ENCODE measurements at regions not wholly inside any gene's neighbourhood (a gene's known extent, or its start where the extent isn't known, plus 50 kb on each side); places are given as distances from the start of the nearest gene placed in this dataset.
"Not testable (repeated sequence)": the region's sequence is repeated elsewhere in the genome, so short reads cannot be mapped to it uniquely, and the experiment has no call there.

DNA sequence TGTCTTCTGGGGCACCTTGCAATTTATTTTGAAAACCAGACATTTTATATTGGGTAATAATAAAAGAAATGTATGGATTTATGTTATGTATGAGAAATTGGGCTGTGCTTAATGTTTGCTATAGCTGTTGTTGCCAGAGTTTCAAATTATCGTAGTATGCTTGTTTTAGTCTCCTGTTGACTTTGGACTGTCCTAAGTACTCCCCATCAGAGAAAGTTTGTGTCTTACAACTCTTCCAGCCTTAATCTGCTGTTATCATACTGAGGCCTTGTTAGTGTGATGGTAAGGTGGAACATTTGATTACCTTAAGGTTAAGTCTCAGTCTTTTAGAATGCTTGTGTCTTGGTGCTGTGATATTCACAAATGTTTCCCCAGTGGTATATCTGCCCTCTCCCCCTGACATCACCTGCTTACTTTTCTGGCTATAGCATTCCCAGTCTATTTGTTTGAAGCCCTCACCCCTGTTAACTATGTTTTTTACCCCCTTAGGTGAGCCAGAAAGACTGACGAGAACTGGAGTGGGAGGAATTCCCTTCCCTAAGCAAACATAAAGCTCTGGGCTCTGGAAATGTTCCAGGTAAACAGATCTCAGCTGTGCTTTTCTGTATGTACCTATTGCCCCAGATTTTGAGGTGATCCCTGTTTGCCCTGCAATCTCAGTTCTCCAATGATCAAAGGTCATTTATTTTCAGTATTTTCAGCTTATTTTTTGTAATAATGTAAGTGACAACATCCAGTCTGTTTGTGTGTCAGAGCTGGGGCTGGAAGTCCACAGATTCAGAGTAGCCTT lies 581.1 kb upstream of the CITED2 start:
- no peak for DNase-seq (ENCODE audit: low read depth in 1 of 2, low spot score in 1 of 2)

DNA sequence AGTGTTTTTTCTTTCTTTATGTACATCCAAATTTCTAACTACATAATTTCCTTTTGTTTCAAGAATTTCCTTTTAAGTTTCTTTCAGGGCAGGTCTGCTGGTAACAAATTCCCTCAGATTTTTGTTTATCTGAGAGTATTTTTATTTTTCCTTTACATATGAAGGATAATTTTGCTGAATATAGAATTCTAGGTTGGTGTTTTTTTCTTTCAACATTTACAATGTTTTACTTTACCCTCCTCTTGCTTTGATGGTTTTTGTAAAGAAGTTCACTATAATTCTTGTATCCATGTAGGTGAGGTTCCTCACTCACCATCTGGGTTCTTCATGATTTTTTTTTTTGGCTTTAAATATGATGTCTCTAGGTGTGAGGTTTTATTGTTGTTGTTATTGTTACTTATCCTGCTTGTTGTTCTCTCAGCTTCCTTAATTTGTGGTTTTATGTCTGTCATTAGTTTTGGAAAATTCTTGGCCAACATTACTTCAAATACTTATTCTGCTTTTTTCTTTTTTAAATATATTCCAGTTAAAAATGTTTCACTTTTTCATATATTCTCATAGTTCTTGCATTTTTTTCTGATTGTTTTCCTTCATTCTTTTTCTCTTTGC lies 580.1 kb upstream of the CITED2 start:
- no peak for DNase-seq (ENCODE audit: low read depth in 1 of 2, low spot score in 1 of 2)

DNA sequence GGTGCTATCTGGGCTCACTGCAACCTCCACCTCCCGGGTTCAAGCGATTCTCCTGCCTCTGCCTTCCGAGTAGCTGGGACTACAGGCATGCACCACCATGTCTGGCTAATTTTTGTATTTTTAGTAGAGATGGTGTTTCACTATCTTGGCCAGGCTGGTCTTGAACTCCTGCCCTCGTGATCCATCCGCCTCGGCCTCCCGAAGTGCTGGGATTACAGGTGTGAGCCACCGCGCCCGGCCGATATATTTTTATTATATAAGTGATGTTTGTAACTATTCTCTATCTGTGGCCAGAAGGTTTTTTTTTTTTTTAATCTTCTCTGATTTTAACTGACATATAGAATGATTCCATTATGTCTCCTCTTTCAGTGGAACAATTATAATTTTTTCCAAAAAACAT lies 579.3 kb upstream of the CITED2 start:
- DNase-seq (ENCODE audit: low read depth in 1 of 2, low spot score in 1 of 2) = not testable (repeated sequence)

DNA sequence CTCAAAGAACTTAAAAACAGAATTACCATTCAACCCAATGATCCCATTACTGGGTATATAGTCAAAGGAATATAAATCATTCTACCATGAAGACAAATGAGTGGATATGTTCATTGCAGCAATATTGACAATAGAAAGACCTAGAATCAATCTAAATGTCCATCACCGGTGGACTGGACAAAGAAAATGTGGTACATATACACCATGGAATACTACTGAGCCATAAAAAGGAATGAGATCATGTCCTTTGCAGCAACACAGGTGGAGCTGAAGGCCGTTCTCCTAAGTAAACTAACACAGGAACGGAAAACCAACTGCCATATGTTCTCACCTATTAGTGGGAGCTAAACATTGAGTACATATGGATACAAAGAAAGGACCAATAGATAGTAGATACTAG lies 576.7 kb upstream of the CITED2 start:
- DNase-seq (ENCODE audit: low read depth in 1 of 2, low spot score in 1 of 2) = no peak

DNA sequence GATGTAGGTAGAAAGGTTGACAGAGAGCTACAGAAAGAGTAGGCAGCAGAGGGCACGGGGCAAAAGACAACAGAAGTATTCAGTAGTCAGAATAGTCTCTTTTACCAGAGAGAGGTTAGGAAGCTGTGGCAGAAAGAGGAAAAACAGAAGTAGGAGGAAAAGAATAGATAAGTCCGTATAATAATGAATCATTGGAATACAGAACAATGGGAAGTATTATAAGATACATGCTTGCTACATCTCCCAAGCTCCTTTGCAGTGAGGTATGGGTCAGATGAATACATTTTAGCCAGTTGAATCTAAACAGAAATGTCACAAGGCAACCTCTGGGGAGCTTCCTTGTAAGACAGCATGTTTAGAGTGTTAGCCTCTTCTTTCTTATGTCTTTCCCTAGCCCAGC lies 570.5 kb upstream of the CITED2 start:
- no peak for DNase-seq (ENCODE audit: low read depth in 1 of 2, low spot score in 1 of 2)

DNA sequence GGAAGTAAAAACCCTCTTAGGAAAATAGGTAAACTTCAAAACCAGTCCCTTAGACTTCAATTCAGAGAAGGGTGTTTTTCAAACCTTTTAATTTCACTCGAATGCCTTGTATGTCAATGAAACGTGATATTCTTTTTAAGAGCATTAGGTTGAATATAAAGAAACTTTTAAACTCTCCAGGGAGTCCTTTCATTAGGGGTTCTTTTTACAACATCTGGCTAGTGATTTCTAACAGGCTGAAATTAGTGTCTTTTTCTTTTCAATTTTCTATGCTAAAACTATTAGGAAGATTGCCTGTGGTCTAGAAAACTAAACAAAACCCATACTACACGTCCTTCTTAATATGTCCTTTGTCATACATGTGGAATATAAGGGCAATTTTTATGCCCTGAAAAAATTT lies 569.7 kb upstream of the CITED2 start:
- DNase-seq (ENCODE audit: low read depth in 1 of 2, low spot score in 1 of 2) = no peak

DNA sequence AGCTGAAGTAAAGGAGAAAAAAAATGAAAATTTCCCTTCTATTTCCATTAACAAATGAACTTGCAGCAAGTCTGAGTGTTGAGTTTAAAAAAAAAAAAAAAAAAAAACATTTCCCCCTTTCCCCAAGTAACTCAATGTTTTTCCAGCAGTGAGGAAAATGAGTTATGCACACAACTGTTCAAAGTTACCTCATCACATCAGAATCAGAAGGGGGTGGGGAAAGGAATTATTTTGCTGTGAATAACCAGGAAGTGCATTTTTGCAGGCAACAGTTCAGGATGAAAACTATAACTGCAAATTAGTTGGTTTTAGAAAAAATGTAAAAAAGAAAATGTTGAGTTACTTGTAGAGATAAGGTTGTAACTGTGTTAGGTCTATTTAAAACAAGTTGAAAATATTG lies 568.9 kb upstream of the CITED2 start:
- DNase-seq (ENCODE audit: low read depth in 1 of 2, low spot score in 1 of 2) = no peak

DNA sequence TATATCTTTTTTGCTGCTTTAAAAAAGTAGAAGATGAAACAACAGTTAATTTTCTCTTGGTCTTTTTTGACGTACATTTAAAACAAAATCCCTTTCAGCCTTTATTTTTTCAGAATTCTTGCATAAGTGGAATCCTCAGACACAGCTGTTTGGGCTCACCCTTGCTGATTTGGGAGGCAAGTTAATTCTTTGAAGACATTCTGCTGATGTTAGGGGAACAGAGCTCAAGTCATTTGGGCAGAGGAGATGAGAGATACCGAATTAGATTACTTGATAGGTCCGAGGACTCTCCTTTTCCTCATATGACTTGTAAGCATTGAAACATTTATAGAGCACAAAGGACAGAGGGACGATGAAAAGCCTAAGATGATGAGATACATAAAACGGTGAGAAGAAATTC lies 567.9 kb upstream of the CITED2 start:
- DNase-seq (ENCODE audit: low read depth in 1 of 2, low spot score in 1 of 2) = no peak

DNA sequence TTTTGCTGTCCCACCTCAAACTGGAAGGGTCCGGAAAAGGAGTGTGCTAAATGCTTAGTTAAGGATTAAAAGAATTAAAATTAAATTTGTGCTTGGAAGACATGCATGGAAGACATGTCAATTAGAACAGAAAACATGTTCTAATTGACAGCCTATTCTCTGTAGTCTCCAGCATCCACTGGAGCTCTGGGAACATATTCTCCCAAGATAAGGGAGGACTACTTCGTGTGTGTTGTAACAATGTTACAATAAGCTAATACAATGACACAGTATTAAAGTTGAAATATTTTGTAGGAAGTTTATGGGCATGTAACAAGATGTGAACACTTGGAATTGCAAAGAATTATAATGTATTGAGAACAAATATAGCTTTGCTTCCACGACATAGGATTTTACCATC lies 567.4 kb upstream of the CITED2 start:
- no peak for DNase-seq (ENCODE audit: low read depth in 1 of 2, low spot score in 1 of 2)

DNA sequence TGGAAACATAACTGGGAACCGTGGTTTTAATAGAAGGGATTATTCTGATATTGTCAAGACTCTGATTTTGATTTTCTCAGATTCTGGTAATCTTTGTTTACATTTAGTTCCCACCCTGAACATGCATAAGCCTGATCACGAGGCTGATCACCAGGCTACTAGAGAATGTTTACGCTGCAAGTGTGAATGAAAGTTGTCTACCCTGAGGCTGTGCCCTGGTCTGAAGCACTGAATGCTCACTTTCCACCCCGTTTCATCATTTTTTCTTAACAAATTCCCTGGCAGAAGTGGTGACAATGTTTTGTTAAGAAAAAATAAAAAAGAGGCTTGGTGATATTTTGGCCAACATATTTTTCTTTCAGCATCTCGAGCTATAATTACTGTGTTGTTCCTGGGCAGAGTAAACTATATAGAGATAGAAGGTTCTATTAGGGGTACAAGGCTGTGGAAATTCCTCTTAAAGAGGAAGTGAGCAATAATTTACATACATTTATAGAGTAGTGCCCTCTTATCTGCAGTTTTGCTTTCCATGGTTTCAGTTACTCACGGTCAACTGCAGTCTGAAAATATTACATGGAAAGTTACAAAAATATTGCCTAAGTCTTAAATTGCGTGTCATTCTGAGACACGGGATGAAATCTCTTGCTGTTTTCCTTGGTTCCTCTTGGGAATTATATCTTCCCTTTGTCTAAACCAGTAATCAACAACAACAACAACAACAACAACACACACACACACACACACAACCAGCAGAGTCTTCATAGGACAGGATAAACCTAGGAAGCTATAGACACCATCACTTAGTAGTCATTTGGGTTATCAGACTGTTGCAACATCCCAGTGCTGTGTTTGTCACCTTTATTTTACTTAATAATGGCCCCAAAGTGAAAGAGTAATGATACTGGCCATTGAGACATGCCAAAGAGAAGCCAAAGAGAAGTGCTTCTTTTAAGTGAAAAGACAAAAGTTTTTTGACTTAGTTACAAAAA lies 566.6 kb upstream of the CITED2 start:
- DNase-seq (ENCODE audit: low read depth in 1 of 2, low spot score in 1 of 2) = no peak

DNA sequence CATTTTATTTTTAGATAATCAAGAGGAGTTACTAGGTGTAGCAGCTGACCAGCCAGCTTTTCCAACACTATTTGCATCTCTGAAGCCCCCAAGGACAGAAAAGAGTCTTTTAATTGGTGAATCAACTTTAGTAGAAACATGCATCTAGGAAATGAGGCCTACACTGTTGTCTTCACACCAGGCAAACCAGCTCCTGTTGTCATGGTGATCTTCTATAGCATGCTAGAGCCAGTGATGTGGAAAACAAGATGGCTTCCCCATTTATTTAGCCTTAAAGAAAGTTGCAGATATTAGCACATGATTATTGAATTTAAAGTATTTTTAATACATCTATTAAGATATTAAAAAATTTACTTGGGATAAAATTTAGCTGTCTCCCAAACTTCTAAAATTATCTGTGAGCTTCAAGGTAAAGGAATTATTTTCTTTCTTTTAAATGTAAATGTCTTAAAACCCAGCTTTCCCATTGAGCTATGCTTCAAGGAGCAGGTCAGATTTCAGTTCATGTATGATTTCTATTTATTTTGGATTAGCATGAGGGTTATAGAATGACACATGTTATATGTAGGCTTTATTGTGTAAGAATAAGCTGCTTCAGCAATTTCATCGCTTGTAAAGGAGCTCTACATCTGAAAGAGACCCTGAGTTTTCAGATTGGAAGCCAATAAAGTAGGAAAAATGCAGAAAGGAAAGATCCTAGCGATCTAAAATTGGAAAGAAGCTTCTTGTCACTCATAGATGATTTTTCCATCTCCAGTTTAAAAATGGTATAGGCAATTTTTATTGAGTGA lies 564.9 kb upstream of the CITED2 start:
- DNase-seq (ENCODE audit: low read depth in 1 of 2, low spot score in 1 of 2) = no peak

DNA sequence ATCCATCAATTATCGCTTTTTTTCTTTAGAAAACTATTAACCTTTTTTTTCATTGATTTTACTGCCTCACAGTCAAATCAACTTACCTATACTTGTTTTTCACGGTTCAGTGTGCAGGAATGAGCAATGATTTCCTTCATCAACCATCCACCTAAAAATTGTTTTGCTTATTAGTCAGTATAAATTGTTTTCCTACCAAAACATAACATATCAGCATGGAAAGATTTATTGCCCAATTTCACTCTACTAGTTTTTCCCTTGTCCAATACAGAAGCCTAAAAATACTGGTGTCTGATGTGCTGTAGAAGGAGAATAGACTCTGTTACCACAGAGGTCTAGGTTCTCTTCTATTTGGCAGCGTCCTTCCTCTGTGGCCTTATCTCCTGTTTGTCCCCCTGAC lies 558.2 kb upstream of the CITED2 start:
- no peak for DNase-seq (ENCODE audit: low read depth in 1 of 2, low spot score in 1 of 2)

DNA sequence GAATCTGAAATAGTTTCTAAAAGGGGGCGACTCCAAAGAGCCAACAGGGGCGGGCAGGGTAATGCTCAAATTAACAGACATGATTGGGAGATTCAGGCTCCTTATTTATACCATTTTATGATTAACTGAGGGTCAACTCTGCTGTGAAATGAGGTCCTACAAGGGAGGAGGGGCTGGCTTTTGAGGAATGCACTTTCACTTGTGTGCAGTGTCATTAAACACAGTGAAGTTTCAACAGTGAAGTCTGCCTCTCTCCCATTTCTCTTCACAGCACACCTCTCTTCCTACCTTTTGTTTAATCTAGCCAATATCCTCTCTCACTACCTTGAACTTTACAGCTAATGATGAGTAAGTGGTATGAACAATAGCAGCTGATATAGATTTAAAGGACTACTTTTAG lies 557.3 kb upstream of the CITED2 start:
- no peak for DNase-seq (ENCODE audit: low read depth in 1 of 2, low spot score in 1 of 2)

DNA sequence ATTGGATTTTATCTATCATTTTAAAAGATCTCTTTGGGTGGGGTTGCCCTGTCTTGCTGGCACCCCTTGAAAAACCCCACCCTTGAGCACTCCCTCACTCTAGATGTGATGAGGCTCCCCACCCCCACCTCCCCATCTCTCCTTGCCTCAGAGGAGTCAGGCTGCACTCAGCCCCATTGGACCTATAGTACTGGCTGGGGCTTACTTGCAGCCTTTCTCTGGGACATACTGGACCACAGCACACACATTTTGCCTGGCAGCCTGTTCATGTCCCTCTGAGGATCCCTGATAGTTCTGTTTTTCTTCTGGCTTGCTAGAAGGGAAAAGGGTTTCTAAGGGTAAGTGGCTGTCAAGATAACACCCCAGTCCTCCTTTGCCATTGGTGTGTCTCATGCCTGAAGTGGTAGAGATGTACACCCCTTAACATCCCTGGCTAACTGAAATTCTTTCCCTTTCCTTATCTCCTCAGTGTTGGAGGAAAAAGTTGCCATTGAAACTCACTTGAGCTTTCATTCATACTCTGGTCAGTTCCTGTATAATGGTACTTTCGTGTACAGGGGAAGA lies 553.4 kb upstream of the CITED2 start:
- DNase-seq (ENCODE audit: low read depth in 1 of 2, low spot score in 1 of 2) = no peak

DNA sequence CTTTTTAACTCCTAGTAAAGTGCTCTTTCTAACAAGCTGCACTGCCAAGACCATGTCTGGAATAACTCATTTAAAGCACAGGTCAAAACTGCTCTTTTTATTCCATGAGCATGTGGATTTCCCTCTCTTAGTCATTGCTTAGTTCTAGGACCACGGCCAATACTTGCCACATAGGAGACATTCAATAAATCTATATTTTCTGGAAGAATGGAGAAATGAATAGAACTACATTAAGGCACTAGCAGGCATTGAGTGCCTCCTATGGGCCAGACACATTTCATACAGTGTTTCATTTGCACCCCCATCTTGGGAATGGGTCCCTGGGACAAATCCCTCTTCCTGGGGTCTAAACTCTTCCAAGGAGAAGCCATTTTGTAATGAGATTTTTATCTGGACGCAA lies 552.8 kb upstream of the CITED2 start:
- DNase-seq (ENCODE audit: low read depth in 1 of 2, low spot score in 1 of 2) = no peak

DNA sequence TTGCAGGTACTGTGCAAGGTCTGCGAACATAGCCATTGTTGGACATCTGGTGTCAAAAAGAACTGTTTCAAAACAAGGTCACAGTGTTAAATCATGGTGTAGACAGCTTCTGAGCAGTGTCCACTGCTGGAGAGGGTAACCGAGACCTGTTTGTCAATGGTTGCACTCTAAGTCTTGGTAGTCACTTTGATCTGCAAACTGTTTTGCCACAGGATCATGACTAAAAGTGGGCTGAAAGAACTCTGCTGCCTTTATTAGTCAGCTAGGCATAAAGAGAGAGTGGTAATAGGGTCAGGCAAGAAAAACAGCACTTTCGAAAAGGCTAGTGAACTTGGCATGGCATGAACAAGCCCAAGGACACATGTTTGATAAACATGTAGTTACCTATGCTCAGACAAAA lies 552.3 kb upstream of the CITED2 start:
- DNase-seq (ENCODE audit: low read depth in 1 of 2, low spot score in 1 of 2) = no peak

DNA sequence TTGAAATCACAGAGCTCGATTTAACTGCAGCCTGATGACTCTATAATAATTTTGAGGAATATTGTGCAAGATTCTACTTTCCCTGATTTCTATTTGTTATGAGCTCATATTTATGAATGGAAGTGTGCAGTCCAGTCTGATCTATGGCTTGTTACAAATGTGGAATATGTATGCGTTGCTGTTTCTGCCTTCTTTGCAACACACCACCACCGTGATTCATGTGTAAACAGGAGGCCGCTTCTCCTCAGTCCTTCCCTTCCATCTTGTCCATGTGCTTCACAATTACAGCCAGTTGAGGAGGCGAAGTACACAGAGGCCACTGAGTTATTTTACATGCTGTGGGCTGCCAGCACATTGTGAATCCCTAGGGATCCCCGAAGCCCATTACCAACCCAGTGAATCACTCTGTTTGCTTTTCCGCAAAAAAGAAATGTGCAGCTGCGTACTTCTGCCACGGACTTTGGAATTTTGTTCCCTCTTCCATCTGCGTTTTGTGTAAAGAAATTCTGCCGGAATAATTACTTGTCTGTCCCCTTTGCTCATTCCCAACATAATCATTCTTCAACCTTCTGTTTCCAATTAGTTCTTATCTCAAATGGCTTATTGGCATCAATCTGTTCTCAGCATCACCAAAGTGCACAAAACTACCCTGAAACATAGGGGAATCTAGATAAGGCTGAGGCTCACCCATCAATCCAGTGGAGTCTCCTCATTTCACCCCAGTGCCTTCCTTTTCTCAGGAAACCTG lies 551.6 kb upstream of the CITED2 start:
- no peak for DNase-seq (ENCODE audit: low read depth in 1 of 2, low spot score in 1 of 2)

DNA sequence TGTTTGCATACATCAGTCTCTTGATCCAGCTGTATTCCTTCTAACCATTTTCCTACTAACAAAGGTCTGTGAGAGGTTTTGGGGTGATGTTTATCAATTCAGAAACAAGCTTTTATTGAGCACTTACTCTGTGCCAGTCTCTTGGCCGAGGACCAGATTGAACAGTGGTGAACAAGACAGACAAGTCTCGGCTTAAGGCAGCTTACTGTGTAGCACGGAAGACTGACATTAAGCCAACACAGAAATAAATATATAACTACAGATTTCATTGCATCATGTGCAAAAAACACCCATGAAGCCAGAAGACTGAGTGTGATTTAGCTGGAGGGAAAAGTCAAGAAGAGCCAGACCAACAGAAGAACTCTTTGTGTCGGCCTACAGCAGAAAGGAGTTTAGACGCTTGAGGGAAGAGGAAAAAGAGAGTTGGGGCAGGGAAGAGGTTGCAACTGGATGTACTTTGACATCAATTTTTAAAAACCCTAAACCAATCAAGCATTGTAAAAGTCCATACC lies 549.6 kb upstream of the CITED2 start:
- no peak for DNase-seq (ENCODE audit: low read depth in 1 of 2, low spot score in 1 of 2)

DNA sequence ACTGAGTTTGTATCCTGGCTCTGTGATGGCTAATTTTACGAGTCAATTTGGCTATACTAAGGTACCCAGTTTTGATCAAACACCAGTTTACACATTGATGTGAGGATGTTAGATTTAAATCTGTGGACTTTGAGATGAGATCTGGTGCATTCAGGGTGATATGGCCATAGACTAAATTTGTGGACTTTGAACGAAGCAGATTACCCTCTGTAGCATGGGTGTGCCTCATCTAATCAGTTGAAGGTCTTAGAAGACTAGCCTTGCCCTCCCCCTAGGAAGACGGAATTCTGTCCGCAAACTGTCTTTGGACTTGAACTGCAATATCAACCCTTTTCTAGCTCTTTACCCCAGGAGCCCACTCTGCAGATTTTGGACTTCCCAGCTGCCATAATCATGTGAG lies 547.8 kb upstream of the CITED2 start:
- DNase-seq (ENCODE audit: low read depth in 1 of 2, low spot score in 1 of 2) = no peak

DNA sequence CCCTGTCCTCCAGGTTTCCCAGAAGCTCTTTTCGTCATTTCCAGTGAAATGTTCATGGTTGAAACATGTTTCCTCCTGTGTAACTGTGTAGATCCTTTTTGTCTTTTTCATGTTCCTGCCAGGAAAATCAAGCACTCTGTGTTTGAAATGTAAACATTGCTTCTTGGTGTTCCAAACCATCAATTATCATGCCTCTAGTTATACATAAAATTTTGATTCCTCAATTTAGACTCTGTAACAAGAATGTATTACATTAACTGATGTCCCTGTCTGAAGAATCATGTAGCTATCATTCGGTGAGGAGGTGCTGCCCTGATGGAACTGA lies 546.3 kb upstream of the CITED2 start:
- no peak for DNase-seq (ENCODE audit: low read depth in 1 of 2, low spot score in 1 of 2)
